ENCODE measurements at regions not wholly inside any gene's neighbourhood (a gene's known extent, or its start where the extent isn't known, plus 50 kb on each side); places are given as distances from the start of the nearest gene placed in this dataset.

GRCh38 chr21:16376673-16377072, 646.9 kb downstream of the USP25 start:
- Histone ChIP-seq H3K27me3 (ENCODE audit: low read depth, low read length) (no peaks in the 10 kb centered on the region), H3K4me2 (ENCODE audit: low read length) (no peak overlapping the region), H2AFZ (ENCODE audit: low read depth, low read length) (no peak overlapping the region), H3K4me1 (ENCODE audit: low read length) (peaks cover 8% of the 10 kb centered on the region; the same call in 1 of the 2 replicates), H3K9me3 (ENCODE audit: insufficient read depth, low read length) (no peaks in the 10 kb centered on the region), H3K36me3 (replicated peaks; ENCODE audit: low read depth, low read length) (no peaks in the 10 kb centered on the region), H3K79me2 (ENCODE audit: low read length) (no peaks in the 10 kb centered on the region), H3K27ac (ENCODE audit: low read length) (no peak overlapping the region), H4K20me1 (ENCODE audit: insufficient read depth, low read length) (no peaks in the 10 kb centered on the region), H3K4me3 (ENCODE audit: low read length) (no peak overlapping the region), H3K9ac (ENCODE audit: low read length) (no peak overlapping the region)
- TF ChIP-seq EZH2phosphoT487 (IDR thresholded peaks at IDR 0.05; ENCODE audit: low read depth) (no peak), CTCF (IDR thresholded peaks at IDR 0.05; ENCODE audit: low read depth, low read length) (no peak)

GRCh38 chr21:16377120-16377658, 647.4 kb downstream of the USP25 start:
- Histone ChIP-seq H3K4me1 (ENCODE audit: low read length) (peaks cover 8% of the 10 kb centered on the region; the same call in 1 of the 2 replicates), H3K79me2 (ENCODE audit: low read length) (no peaks in the 10 kb centered on the region), H2AFZ (ENCODE audit: low read depth, low read length) (no peak overlapping the region), H3K27ac (ENCODE audit: low read length) (no peak overlapping the region), H3K9me3 (ENCODE audit: insufficient read depth, low read length) (no peaks in the 10 kb centered on the region), H3K27me3 (ENCODE audit: low read depth, low read length) (no peaks in the 10 kb centered on the region), H3K4me2 (ENCODE audit: low read length) (no peak overlapping the region), H3K9ac (ENCODE audit: low read length) (no peak overlapping the region), H4K20me1 (ENCODE audit: insufficient read depth, low read length) (no peaks in the 10 kb centered on the region), H3K4me3 (ENCODE audit: low read length) (no peak overlapping the region), H3K36me3 (replicated peaks; ENCODE audit: low read depth, low read length) (no peaks in the 10 kb centered on the region)
- TF ChIP-seq CTCF (IDR thresholded peaks at IDR 0.05; ENCODE audit: low read depth, low read length): no peak
- no peak for TF ChIP-seq EZH2phosphoT487 (IDR thresholded peaks at IDR 0.05; ENCODE audit: low read depth)

- no peaks in the 10 kb centered on the region for H3K9me3 ChIP-seq (ENCODE audit: insufficient read depth, low read length)
- no peak overlapping the region for H3K4me2 ChIP-seq (ENCODE audit: low read length)
- no peaks in the 10 kb centered on the region for H3K36me3 ChIP-seq (replicated peaks; ENCODE audit: low read depth, low read length)
- no peak overlapping the region for H2AFZ ChIP-seq (ENCODE audit: low read depth, low read length)
- H3K27me3 ChIP-seq (ENCODE audit: low read depth, low read length): no peaks in the 10 kb centered on the region
- H3K79me2 ChIP-seq (ENCODE audit: low read length): no peaks in the 10 kb centered on the region
- H3K4me3 ChIP-seq (ENCODE audit: low read length): no peak overlapping the region
- H4K20me1 ChIP-seq (ENCODE audit: insufficient read depth, low read length): no peaks in the 10 kb centered on the region
- peaks cover 8% of the 10 kb centered on the region; the same call in 1 of the 2 replicates for H3K4me1 ChIP-seq (ENCODE audit: low read length)
- H3K9ac ChIP-seq (ENCODE audit: low read length): no peak overlapping the region
- H3K27ac ChIP-seq (ENCODE audit: low read length): no peak overlapping the region
- TF ChIP-seq CTCF (IDR thresholded peaks at IDR 0.05; ENCODE audit: low read depth, low read length) (no peak), EZH2phosphoT487 (IDR thresholded peaks at IDR 0.05; ENCODE audit: low read depth) (no peak)
Observed at GRCh38 chr21:16377857-16378256, 648.1 kb downstream of the USP25 start.

- H3K4me3 ChIP-seq (ENCODE audit: low read length): no peak overlapping the region
Observed at GRCh38 chr21:16378525-16378924, 648.7 kb downstream of the USP25 start.

More at GRCh38 chr21:16378525-16378924, 648.7 kb downstream of the USP25 start:
- no peaks in the 10 kb centered on the region for H3K27me3 ChIP-seq (ENCODE audit: low read depth, low read length)
- no peak overlapping the region for H3K27ac ChIP-seq (ENCODE audit: low read length)
- H4K20me1 ChIP-seq (ENCODE audit: insufficient read depth, low read length): no peaks in the 10 kb centered on the region
- H3K79me2 ChIP-seq (ENCODE audit: low read length): no peaks in the 10 kb centered on the region
- H3K9ac ChIP-seq (ENCODE audit: low read length): no peak overlapping the region
- no peaks in the 10 kb centered on the region for H3K36me3 ChIP-seq (replicated peaks; ENCODE audit: low read depth, low read length)
- peaks cover 8% of the 10 kb centered on the region; the same call in 1 of the 2 replicates for H3K4me1 ChIP-seq (ENCODE audit: low read length)
- H2AFZ ChIP-seq (ENCODE audit: low read depth, low read length): no peak overlapping the region
- H3K9me3 ChIP-seq (ENCODE audit: insufficient read depth, low read length): no peaks in the 10 kb centered on the region
- no peak overlapping the region for H3K4me2 ChIP-seq (ENCODE audit: low read length)
- TF ChIP-seq EZH2phosphoT487 (IDR thresholded peaks at IDR 0.05; ENCODE audit: low read depth) (no peak), CTCF (IDR thresholded peaks at IDR 0.05; ENCODE audit: low read depth, low read length) (no peak)
